NCI-H1417 treated with DMSO at 0.1 percent for 48 hours (cell line): ENCODE measurements at regions not wholly inside any gene's neighbourhood (a gene's known extent, or its start where the extent isn't known, plus 50 kb on each side); places are given as distances from the start of the nearest gene placed in this dataset.

ENCODE experiments used
- DNase-seq: peaks from one replicate; lab custom pipeline; 2025; lab: John Stamatoyannopoulos, UW

DNA sequence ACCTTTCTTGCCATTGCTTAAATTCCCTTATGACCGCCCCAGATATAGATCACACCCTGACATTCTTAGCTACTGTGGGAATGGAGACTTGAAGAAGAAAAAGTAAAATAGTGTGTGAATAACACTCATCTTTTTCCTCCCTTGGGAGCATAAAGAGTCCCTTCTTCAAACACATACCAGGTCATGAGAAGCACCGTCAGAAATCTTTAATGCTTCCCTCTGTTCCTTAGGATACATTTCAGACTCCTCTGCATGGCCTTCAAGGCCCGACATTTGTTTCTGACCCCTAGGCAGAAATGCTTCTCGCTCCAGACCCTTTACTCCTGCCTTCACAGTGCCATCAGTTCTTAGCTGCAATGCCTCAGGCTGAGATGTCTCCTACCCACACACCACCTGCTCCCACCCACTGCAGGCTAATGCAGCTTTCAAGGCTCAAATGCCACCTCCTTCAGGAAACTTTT, 143.8 kb upstream of the IL12A start:
- no peak for DNase-seq

DNA sequence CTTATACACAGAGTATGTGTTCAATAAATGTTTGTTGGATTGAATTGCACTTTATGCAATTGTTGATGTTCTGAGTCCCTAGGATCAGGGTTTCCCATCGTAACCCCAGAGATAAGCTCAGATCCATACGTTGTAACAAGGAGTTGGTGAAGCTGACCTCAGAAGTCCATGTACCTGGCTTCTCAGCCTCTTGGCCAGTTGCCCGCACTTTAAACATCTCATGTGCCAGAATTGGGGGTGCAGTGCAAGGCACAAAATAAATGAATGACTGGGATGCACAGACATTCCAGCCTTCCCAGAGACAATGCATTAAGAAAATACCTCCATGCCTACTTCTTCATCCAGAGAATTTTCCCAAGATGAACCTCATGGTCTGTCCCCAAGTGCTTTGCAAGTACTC, 142.9 kb upstream of the IL12A start:
- DNase-seq = no peak

DNA sequence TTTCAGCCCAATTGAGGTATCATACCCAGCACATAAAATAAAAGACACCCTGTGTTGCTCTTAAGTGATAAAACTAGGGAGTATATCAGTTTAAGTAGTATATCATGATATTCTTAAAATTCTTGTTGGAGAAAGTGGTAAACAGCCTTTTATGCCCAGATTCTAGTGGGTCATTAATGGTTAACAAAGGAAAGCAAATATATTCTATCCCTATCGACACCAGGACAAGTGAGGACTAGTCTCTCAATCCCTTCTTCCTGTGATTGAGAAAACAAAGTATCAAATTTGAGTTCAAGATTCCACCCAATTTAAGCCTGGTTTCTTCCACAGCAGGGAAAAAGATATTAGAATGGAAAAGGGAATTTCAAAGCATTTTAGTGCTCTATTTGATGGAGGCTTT, 142.4 kb upstream of the IL12A start:
- DNase-seq = no peak

- DNase-seq = no peak
These were observed 140.1 kb upstream of the IL12A start for GRCh38 chr3:159848348-159849118.

DNA sequence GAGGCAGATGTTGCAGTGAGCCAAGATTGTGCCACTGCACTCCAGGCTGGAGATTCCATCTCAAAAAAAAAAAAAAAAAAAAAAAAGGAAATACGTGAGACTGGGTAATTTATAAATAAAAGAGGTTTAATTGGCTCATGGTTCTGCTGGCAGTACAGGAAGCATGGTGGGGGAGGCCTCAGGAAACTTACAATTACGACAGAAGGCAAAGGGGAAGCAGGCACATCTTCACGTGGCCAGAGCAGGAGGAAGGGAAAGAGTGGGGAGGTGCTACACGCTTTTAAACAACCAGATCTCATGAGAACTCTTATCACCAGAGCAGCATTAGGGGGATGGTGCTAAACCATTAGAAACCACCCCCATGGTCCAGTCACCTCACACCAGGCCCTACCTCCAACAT, 138.2 kb upstream of the IL12A start:
- no peak for DNase-seq

DNA sequence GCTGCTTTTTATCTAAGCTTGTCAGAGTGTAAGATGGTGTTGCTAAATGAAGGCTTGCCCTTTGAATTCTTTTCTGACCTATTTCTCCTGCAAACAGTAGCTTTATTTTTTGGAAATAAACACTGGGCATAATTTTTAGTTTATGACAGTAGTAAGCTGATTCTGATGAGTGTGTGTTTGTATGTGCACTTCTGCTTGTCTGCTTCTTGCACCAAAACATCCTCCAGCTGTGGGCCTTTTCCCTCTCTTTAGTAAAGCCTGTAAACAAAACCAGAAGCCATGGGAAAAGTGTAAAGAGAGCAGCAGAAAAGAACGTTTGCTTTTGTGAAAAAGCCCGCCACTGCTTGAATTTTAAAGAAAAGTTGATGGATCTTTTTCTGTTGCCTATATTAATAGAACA, 136.4 kb upstream of the IL12A start:
- no peak for DNase-seq

- DNase-seq = no peak
These were observed 135.7 kb upstream of the IL12A start for GRCh38 chr3:159852821-159853505.

DNA sequence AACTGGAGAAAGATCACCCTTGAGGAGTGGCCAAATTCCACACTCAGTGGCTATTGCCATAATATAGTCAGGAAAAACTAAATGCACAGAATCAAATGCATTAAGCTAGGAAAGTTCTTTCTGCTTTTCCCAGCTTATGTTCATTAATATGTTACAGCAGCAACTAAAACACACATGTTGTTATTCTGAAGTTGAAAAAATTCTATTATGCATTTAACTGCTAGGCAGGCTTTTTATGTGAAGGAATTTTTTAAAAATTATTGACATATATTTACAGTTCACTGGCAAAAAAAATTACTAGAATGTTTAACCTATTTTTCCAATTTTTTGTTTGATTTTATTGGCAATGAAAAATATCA, 135.2 kb upstream of the IL12A start:
- no peak for DNase-seq

GRCh38 chr3:159854500-159855124, 134.0 kb upstream of the IL12A start:
- no peak for DNase-seq

DNA sequence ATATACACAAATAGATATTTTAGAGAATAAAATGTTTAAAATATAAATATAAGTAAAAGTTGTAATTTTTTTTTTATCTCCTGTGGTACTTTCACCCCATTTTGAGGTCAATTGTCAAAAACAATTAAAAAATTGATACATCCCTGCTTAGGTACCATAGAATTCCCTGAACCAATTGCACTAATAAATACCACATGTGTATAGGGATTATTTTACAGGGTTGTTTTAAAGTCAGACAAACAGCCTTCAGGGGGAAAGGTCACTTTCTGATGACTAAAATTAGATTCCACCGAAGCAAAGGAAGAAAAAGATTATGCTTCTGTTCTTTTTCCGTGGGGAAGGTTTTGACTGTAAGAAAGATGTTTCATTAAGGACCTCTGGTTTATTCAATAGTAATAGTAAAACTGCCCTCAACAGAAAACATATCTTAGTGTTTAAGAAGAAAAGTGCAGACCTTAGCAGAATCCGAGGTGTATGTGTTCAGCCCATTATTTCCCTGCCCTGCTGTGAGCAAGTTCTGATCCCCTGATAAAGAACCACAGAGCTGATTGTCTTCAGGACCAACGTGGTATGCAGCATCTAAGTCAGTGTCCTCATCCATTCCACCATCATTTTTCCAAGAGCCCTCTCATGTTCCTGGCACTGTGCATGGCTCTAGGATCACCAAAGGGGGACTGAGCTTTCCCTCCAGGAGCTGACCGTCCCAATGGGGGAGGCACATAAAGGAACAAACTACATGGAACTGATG, 132.9 kb upstream of the IL12A start:
- no peak for DNase-seq

GRCh38 chr3:159856590-159857104, 132.0 kb upstream of the IL12A start:
- DNase-seq = no peak

GRCh38 chr3:159857840-159858239, 130.8 kb upstream of the IL12A start:
- no peak for DNase-seq

DNA sequence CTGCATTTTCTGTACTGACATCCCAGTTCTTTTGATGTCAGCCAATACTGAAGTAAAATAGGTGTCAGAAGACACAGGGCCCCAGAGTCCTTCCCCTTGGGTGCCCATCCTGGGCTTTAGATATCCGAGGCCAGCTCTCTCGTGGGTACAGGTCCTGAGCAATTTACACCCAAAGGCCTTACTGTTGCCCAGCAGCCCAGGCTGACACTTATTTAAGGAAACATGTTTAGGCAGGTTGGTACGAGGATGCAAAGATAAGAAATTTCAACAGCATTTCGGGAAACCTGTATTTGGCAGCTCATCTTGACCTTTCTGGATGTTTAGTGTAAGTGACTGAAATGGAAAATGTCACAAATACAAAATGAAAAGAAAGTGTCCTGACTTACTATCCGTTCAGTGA, 130.0 kb upstream of the IL12A start:
- DNase-seq = no peak

- no peak for DNase-seq
These were observed 129.2 kb upstream of the IL12A start for GRCh38 chr3:159859424-159859823.

DNA sequence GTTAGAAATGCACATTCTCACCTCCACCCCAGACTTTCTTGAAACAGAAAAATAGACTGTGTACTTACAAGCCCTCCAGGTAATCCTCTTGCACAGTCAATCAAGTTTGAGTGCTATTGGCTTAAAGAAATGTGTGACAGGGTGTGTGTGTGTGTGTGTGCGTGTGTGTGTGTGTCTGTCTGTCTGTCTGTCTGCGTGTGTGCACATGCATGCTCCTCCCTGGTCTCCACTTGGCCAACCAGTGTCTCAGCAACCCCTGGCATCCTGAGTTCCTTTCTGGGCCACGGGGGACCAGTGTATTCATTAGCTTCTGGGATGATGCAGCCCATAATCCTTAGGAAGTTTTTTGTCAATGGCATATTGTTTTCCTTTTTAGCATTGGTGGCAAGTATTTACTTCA, 128.8 kb upstream of the IL12A start:
- no peak for DNase-seq

GRCh38 chr3:159860269-159861116, 128.1 kb upstream of the IL12A start:
- DNase-seq = no peak

GRCh38 chr3:159861369-159861987, 127.2 kb upstream of the IL12A start:
- DNase-seq = no peak

- no peak for DNase-seq
These were observed 123.5 kb upstream of the IL12A start for GRCh38 chr3:159865041-159865579.

DNA sequence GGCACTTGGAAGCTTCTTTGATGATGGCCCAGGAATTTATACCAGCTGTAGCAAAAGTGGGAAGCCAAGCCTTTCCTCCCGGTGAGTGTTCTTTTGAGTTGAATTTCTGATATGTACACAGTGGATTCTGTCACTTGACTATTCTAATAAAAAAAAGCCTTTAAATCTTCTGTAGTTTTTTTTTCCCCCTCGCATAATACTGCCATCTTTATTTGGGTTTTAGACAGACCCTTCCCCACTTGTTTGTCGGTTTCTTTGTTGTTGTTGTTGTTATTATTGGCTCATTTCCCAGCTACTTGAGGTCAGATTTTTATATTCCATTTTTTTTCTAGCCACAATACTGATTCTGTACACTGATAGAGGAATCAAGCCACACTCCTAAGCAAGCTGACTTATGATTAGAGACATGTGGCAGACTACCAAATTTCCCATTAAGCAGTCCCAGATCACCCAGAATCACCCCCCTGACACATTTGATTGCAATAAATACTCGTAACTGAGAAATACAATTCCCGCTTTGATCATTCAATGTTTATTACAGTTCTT, 122.4 kb upstream of the IL12A start:
- DNase-seq = no peak

GRCh38 chr3:159867372-159867771, 121.3 kb upstream of the IL12A start:
- DNase-seq = no peak
